HG03064 (cell line): ENCODE measurements at regions not wholly inside any gene's neighbourhood (a gene's known extent, or its start where the extent isn't known, plus 50 kb on each side); places are given as distances from the start of the nearest gene placed in this dataset.

Experiments
- ATAC-seq: cut with Tn5 transposase; IDR thresholded peaks from one replicate; pipeline ENCODE4 v1.9.1; 2021; ENCODE audit warnings: low read depth; ENCODE audit not compliant: unreplicated experiment

- no peak for ATAC-seq
These were observed 139.3 kb downstream of the IRF8 start for GRCh38 chr16:86037999-86038925.

GRCh38 chr16:86038926-86039310, 140.0 kb downstream of the IRF8 start:
- ATAC-seq: no peak

DNA sequence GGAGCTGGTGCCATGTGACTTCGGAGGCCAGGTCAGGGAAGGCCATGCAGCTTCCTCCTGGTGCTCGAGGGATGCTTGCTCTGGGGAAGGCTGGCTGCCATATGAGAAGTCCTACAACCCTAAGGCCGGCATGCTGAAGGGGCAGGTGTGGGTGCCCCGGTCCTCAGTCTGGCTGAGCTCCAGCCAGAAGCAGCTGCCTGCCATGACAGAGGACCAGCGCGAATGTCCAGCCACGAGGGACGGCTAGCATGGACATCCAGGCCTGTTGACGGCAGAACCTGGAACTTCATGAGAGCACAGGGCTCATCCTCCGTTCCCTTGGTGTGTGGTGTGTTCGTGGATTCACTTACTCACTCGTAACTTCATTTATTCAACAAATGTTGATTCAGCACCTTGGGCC, 140.6 kb downstream of the IRF8 start:
- ATAC-seq: no peak

DNA sequence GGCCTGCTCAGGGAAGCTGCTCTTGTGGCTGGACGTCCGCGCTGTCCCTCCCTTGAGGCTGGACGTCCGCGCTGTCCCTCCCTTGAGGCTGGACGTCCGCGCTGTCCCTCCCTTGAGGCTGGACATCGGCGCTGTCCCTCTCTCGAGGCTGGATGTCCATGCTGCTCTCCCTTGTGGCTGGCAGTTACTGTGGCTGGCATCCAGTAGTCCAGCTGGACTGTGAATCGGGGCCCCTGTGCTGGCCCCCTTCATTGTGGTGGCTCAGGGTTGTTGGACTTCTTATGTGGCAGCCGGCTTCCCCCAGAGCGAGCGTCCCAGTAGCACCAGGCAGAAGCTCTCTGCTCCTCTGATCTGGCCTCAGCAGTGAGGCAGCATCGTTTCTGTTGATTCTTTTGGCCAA, 141.5 kb downstream of the IRF8 start:
- no peak for ATAC-seq

GRCh38 chr16:86041215-86041614, 142.3 kb downstream of the IRF8 start:
- no peak for ATAC-seq

DNA sequence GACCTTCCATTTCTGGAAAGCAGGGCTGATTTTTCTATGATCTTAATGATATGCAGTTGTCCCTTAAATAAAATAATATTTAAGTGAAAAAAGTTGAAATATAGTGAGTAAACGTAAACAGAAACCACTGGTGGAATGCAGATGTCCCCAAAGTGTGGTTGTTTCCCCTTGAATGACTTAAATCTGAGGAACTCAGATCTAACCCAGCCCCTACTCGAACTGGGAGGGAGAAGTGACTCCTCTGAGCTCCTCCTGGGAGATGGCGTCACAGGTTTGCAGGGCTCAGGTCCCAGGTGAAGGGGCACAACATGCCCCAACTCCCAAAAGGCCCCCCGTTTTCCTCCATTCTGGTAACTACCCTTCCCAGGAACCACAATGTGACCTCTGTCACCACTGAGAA, 142.8 kb downstream of the IRF8 start:
- ATAC-seq: no peak

GRCh38 chr16:86042393-86042792, 143.4 kb downstream of the IRF8 start:
- ATAC-seq: no peak

DNA sequence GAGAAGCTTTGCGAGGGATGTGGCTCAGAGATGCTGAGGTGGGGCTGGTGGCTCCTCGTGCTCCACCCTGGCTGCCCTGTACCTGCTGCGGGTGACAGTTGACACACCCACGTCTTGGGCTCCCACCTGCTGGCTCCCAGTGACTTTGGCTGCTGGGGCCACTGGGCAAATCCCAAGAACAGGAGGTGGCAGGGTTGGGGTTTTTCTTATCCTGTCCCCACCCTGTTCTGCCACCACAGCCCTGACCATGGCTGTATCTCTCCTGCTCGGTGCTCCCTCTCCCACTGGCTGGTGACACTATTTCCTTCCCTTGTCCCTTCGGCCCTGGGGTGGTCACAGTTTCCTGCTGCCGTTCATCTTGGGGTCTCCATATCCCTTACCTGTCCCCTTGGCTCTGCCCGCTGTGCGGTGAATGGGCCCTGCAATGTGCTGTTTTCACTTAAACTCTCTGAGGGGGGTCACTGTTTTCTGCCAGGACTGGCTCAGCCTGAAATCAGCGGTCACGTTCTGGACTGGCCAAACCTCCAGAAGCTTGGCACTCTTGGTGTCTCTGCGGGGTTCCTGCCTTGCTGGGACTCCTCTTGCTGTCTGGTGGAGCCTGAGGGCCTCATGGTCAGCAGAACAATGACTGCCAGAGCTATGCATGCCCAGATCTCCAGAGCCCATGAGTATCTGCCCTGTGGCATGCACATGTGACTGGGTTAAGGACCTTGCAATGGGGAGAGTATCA, 144.2 kb downstream of the IRF8 start:
- ATAC-seq: no peak

DNA sequence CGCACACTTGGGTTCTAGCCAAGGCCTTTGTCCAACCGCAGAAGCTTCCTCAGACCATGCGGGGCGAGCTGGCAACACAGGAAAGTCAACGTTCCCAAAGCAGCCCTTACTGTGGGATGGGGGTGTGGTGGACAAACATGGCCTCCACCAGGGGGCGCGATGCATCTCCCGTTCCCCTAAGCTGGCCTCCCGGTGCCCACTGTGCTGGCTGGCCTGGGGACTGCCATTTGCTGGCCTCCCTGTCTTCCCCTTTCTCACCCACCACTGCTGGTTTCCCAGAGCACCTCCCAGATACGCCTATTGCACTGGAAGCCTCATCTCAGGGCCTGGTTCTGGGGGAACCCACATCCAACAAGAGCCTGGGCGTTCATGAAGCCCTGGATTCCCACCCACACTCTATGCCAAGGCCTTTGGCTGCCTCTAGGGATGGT, 145.3 kb downstream of the IRF8 start:
- no peak for ATAC-seq

GRCh38 chr16:86044881-86045590, 146.1 kb downstream of the IRF8 start:
- ATAC-seq: no peak

DNA sequence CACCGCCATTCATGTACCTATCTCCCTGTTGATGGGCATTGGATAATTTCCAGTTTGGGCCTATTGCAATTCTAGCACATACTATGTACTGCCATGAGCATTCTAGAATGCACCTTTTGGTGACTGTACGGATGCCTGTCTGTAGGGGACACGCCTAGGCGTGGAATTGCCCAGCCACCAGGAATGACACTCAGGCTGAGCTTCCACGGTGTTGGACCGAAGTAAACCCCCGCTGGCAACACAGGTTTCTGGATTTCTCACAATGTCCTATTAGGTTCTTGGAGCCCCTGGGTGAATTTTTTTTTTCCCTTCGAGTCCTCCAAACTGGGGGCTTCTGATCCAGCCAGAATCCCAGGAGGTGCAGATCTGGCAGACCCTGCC, 146.6 kb downstream of the IRF8 start:
- ATAC-seq: no peak

- ATAC-seq: no peak
These were observed 147.1 kb downstream of the IRF8 start for GRCh38 chr16:86046026-86046425.

GRCh38 chr16:86046667-86047270, 147.8 kb downstream of the IRF8 start:
- no peak for ATAC-seq

- ATAC-seq: no peak
These were observed 149.3 kb downstream of the IRF8 start for GRCh38 chr16:86048221-86048620.

DNA sequence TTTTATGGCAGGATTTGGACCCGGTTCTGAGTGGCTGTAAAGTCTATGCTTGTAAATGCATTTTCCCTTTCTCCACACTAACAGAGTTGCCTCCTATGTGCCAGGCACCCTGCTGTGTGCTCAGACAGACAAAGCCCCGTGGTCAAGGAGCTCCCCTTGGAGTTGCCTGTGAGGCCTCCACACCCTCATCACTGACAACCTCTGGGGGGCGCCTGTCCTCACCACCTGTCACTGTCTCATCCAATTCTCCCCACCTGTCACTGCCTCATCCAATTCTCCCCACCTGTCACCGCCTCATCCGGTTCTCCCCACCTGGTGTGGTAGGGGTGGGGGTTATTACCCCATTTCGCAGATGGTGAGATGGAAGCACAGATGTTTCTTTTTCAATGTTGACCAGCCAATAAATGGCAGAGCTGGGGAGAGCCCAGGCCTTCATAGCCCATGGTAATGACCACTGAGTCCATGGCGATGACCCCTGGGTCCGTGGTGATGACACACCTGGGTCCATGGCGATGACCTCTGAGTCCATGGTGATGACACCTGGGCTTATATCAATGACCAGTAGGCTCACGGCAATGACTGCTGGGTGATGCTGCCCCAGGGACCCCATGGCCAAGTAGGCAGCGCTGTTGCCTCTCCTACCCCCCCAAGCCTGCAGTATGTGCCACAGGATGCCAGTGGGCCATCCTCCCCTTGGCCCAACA, 150.1 kb downstream of the IRF8 start:
- ATAC-seq: no peak

GRCh38 chr16:86049641-86050040, 150.7 kb downstream of the IRF8 start:
- ATAC-seq: no peak

GRCh38 chr16:86050111-86050510, 151.1 kb downstream of the IRF8 start:
- no peak for ATAC-seq

DNA sequence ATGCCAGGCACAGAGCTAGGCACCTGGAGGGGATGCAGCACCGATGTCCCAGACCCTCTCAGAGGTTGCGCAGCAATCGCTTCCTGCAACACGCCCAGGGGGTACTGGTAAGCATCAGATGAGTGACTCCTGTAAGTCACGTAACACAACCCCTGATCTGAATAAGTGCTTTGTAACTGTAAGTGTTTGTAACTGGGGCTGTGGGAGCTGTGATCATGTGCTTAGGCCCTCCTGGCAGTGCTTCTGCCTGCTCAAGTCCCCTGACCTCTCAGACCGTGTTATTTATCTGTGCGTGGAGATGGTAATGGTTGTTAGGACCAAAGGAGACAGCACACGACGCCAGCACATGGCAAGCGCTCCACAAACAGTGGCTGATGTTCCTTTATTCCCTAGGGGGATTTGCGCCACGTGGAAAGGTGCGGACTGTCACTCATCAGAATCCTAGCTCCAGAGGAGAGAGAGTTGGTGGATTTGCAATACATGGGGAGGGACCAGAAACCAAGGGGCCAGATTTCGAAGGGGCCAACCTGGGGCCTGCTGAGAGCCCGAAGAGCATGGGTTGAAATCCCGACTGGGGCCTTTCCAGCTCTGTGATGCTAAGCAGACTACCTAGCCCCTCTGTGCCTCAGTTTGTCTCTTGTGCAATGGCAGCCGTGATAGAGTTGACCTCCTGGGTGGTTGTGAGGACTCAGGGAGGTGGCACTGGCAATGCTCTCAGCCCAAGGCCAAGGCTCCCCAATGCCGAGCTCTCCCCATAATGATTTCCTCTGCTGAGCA, 151.8 kb downstream of the IRF8 start:
- ATAC-seq: no peak

- ATAC-seq: no peak
These were observed 152.6 kb downstream of the IRF8 start for GRCh38 chr16:86051368-86052114.
